ENCODE measurements at regions not wholly inside any gene's neighbourhood (a gene's known extent, or its start where the extent isn't known, plus 50 kb on each side); places are given as distances from the start of the nearest gene placed in this dataset.
A peak's percentile ranks its signal among the peaks of the same experiment; 100 is the strongest.

GRCh38 chr6:77403424-77403823 lies 59.9 kb downstream of the HTR1B start:
- no peak overlapping the region for H3K4me3 ChIP-seq (ENCODE audit: low read depth, low read length)

GRCh38 chr6:77401231-77401630 lies 62.1 kb downstream of the HTR1B start:
- H3K4me3 ChIP-seq (ENCODE audit: low read depth, low read length) = no peak overlapping the region

GRCh38 chr6:77397561-77397960 lies 65.7 kb downstream of the HTR1B start:
- H3K4me3 ChIP-seq (ENCODE audit: low read depth, low read length) = no peak overlapping the region

GRCh38 chr6:77389402-77389801 lies 73.9 kb downstream of the HTR1B start:
- H3K4me3 ChIP-seq (ENCODE audit: low read depth, low read length) = no peak overlapping the region

GRCh38 chr6:77383026-77383425 lies 80.3 kb downstream of the HTR1B start:
- H3K4me3 ChIP-seq (ENCODE audit: low read depth, low read length) = no peak overlapping the region

GRCh38 chr6:77373955-77374354 lies 89.3 kb downstream of the HTR1B start:
- no peak overlapping the region for H3K4me3 ChIP-seq (ENCODE audit: low read depth, low read length)

- no peak overlapping the region for H3K4me3 ChIP-seq (ENCODE audit: low read depth, low read length)
Measured at GRCh38 chr6:77371748-77372147, 91.5 kb downstream of the HTR1B start.

- peak overlapping the region; percentile 79 for H3K4me3 ChIP-seq (ENCODE audit: low read depth, low read length)
Measured at GRCh38 chr6:77368660-77369313, 94.5 kb downstream of the HTR1B start.

- H3K4me3 ChIP-seq (ENCODE audit: low read depth, low read length) = no peak overlapping the region
Measured at GRCh38 chr6:77366798-77367197, 96.5 kb downstream of the HTR1B start.

- no peak overlapping the region for H3K4me3 ChIP-seq (ENCODE audit: low read depth, low read length)
Measured at GRCh38 chr6:77363702-77364101, 99.6 kb downstream of the HTR1B start.

GRCh38 chr6:77362055-77362454 lies 101.2 kb downstream of the HTR1B start:
- no peak overlapping the region for H3K4me3 ChIP-seq (ENCODE audit: low read depth, low read length)

- no peak overlapping the region for H3K4me3 ChIP-seq (ENCODE audit: low read depth, low read length)
Measured at GRCh38 chr6:77361018-77361417, 102.3 kb downstream of the HTR1B start.

- H3K4me3 ChIP-seq (ENCODE audit: low read depth, low read length) = no peak overlapping the region
Measured at GRCh38 chr6:77356821-77357220, 106.5 kb downstream of the HTR1B start.

- no peak overlapping the region for H3K4me3 ChIP-seq (ENCODE audit: low read depth, low read length)
Measured at GRCh38 chr6:77354581-77354980, 108.7 kb downstream of the HTR1B start.

- H3K4me3 ChIP-seq (ENCODE audit: low read depth, low read length) = no peak overlapping the region
Measured at GRCh38 chr6:77353129-77353528, 110.2 kb downstream of the HTR1B start.

GRCh38 chr6:77341058-77341986 lies 122.0 kb downstream of the HTR1B start:
- H3K4me3 ChIP-seq (ENCODE audit: low read depth, low read length) = no peak overlapping the region

GRCh38 chr6:77340331-77340730 lies 123.0 kb downstream of the HTR1B start:
- H3K4me3 ChIP-seq (ENCODE audit: low read depth, low read length) = no peak overlapping the region

GRCh38 chr6:77339926-77340325 lies 123.4 kb downstream of the HTR1B start:
- no peak overlapping the region for H3K4me3 ChIP-seq (ENCODE audit: low read depth, low read length)

GRCh38 chr6:77337392-77337791 lies 125.9 kb downstream of the HTR1B start:
- no peak overlapping the region for H3K4me3 ChIP-seq (ENCODE audit: low read depth, low read length)

GRCh38 chr6:77334093-77334492 lies 129.2 kb downstream of the HTR1B start:
- H3K4me3 ChIP-seq (ENCODE audit: low read depth, low read length) = no peak overlapping the region

- no peak overlapping the region for H3K4me3 ChIP-seq (ENCODE audit: low read depth, low read length)
Measured at GRCh38 chr6:77332915-77333623, 130.2 kb downstream of the HTR1B start.

GRCh38 chr6:77326711-77327110 lies 136.6 kb downstream of the HTR1B start:
- no peak overlapping the region for H3K4me3 ChIP-seq (ENCODE audit: low read depth, low read length)

Data from iPS-11a (cell line).